ENCODE measurements at regions not wholly inside any gene's neighbourhood (a gene's known extent, or its start where the extent isn't known, plus 50 kb on each side); places are given as distances from the start of the nearest gene placed in this dataset.

- H3K9me3 ChIP-seq, result no peaks in the 10 kb centered on the region
- TF ChIP-seq CTCF (IDR thresholded peaks at IDR 0.05), result no peak
- no peaks in the 10 kb centered on the region for H3K4me1 ChIP-seq (ENCODE audit: low read depth)
- H3K4me3 ChIP-seq, result no peak overlapping the region
- H3K36me3 ChIP-seq (ENCODE audit: low read depth), result no peaks in the 10 kb centered on the region
- DNase-seq (no peak), ATAC-seq (no peak)
- intact Hi-C loops (cut with DNase I, micrococcal nuclease), result no loop called here
Observed at GRCh38 chr4:45004847-45005565, 278.6 kb upstream of the GNPDA2 start.

- no peak for TF ChIP-seq CTCF (IDR thresholded peaks at IDR 0.05)
- intact Hi-C loops (cut with DNase I, micrococcal nuclease), result no loop called here
- H3K4me3 ChIP-seq, result no peak overlapping the region
- no peaks in the 10 kb centered on the region for H3K36me3 ChIP-seq (ENCODE audit: low read depth)
- H3K9me3 ChIP-seq, result no peaks in the 10 kb centered on the region
- H3K4me1 ChIP-seq (ENCODE audit: low read depth), result no peaks in the 10 kb centered on the region
- DNase-seq (no peak), ATAC-seq (no peak)
Observed at GRCh38 chr4:45004326-45004725, 278.0 kb upstream of the GNPDA2 start.

DNA sequence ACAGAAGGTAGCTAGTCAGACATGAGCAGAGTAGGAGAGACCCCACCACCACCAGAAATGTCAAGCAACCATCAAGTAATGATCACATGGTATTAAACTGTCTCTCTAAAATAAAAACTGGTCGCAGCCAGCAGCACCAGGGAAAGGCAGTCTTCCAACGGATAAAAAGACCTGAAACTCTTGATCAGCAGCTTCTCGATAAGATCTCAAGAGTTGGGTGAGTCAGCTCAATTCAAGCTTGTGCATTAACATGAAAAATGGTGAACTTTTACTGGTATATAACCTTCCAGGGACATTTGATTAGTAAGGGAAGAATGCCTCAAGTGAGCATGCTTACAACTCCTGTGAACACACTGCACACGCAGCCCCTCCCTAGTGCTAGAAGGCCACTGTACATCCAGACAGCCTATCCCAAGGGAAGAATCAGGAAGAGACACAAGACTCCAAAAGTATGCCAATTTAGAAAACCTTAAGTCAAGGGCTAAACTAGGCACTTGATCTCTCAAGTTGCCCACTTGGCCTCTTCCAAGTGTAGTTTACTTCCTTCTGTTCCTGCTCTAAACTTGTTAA, 270.0 kb upstream of the GNPDA2 start:
- intact Hi-C loops (cut with DNase I, micrococcal nuclease), result no loop called here
- ATAC-seq (no peak), DNase-seq (no peak)
- Histone ChIP-seq H3K4me3 (no peak overlapping the region), H3K36me3 (ENCODE audit: low read depth) (no peaks in the 10 kb centered on the region), H3K4me1 (ENCODE audit: low read depth) (no peaks in the 10 kb centered on the region), H3K9me3 (no peaks in the 10 kb centered on the region)
- no peak for TF ChIP-seq CTCF (IDR thresholded peaks at IDR 0.05)

GRCh38 chr4:44988011-44988410, 261.7 kb upstream of the GNPDA2 start:
- TF ChIP-seq CTCF (IDR thresholded peaks at IDR 0.05), result no peak
- Histone ChIP-seq H3K4me1 (ENCODE audit: low read depth) (no peaks in the 10 kb centered on the region), H3K4me3 (no peak overlapping the region), H3K9me3 (peaks cover 4% of the 10 kb centered on the region), H3K36me3 (ENCODE audit: low read depth) (no peaks in the 10 kb centered on the region)
- DNase-seq (no peak), ATAC-seq (no peak)
- intact Hi-C loops (cut with DNase I, micrococcal nuclease), result no loop called here

- TF ChIP-seq CTCF (IDR thresholded peaks at IDR 0.05), result no peak
Observed at GRCh38 chr4:44985938-44986337, 259.6 kb upstream of the GNPDA2 start.

More at GRCh38 chr4:44985938-44986337, 259.6 kb upstream of the GNPDA2 start:
- DNase-seq (no peak), ATAC-seq (no peak)
- peaks cover 4% of the 10 kb centered on the region for H3K9me3 ChIP-seq
- H3K36me3 ChIP-seq (ENCODE audit: low read depth), result no peaks in the 10 kb centered on the region
- no peaks in the 10 kb centered on the region for H3K4me1 ChIP-seq (ENCODE audit: low read depth)
- intact Hi-C loops (cut with DNase I, micrococcal nuclease), result no loop called here
- no peak overlapping the region for H3K4me3 ChIP-seq
